WTC11 (cell line): ENCODE measurements at regions not wholly inside any gene's neighbourhood (a gene's known extent, or its start where the extent isn't known, plus 50 kb on each side); places are given as distances from the start of the nearest gene placed in this dataset.

Source experiments
- ATAC-seq: fragments of 200-7000 bp; cut with Tn5 transposase; 2 replicates; pipeline ENCODE4 v1.10.0; 2021; ENCODE audit warnings: mild to moderate bottlenecking, moderate library complexity
- CTCF ChIA-PET: fragments of 300-600 bp; sonication (Branson Sonifier 250); formaldehyde crosslinking; loops from one replicate; lab custom pipeline; 2021; ENCODE audit warnings: antibody characterized with exemption; lab: Charles Lee
- POLR2A ChIA-PET: fragments of 350-600 bp; sonication (Branson Sonifier 250); formaldehyde crosslinking; loops from one replicate; lab custom pipeline; 2021; ENCODE audit warnings: antibody characterized with exemption; lab: Charles Lee
- DNase-seq: peaks from one replicate; pipeline ENCODE4 v3.0.0; 2021; ENCODE audit warnings: low spot score
- H3K27ac Mint-ChIP-seq: 2 replicates; pipeline ENCODE4 v1.8.0; 2021; ENCODE audit warnings: mixed read lengths
- H3K27me3 Mint-ChIP-seq: 2 replicates; pipeline ENCODE4 v1.8.0; 2021; ENCODE audit warnings: low read depth, mild to moderate bottlenecking, moderate library complexity, mixed read lengths
- H3K36me3 Mint-ChIP-seq: 2 replicates; pipeline ENCODE4 v1.8.0; 2021; ENCODE audit warnings: mixed read lengths
- H3K4me1 Mint-ChIP-seq: 2 replicates; pipeline ENCODE4 v1.8.0; 2022; ENCODE audit warnings: mixed read lengths
- H3K4me3 Mint-ChIP-seq: 2 replicates; pipeline ENCODE4 v1.8.0; 2021; ENCODE audit warnings: mild to moderate bottlenecking, moderate library complexity, mixed read lengths
- H3K9me3 Mint-ChIP-seq: 2 replicates; pipeline ENCODE4 v1.8.0; 2021; ENCODE audit warnings: mixed read lengths
- ATF2 ChIP-seq: sonication (generic); formaldehyde crosslinking; IDR thresholded peaks from 2 replicates; pipeline ENCODE4 v1.8.1; 2022; ENCODE audit warnings: low read depth, missing genetic modification reagents, borderline replicate concordance
- CREM ChIP-seq: sonication (generic); formaldehyde crosslinking; IDR thresholded peaks from 2 replicates; pipeline ENCODE4 v1.8.1; 2022; ENCODE audit warnings: mild to moderate bottlenecking, missing genetic modification reagents, moderate library complexity
- EMX1 ChIP-seq: fragments of 250-450 bp; sonication (Bioruptor Pico); IDR thresholded peaks from 2 replicates; pipeline ENCODE4 v1.8.0; 2021; ENCODE audit warnings: mild to moderate bottlenecking
- GABPB1 ChIP-seq: sonication (generic); formaldehyde crosslinking; IDR thresholded peaks from 2 replicates; pipeline ENCODE4 v1.8.1; 2023; ENCODE audit warnings: mild to moderate bottlenecking, missing genetic modification reagents
- HMGA2 ChIP-seq: fragments of 250-450 bp; sonication (Bioruptor Pico); IDR thresholded peaks from 2 replicates; pipeline ENCODE4 v1.4.0; 2021; ENCODE audit warnings: mild to moderate bottlenecking, moderate library complexity
- MAX ChIP-seq: sonication (generic); formaldehyde crosslinking; IDR thresholded peaks from 2 replicates; pipeline ENCODE4 v1.8.0; 2022; ENCODE audit warnings: mild to moderate bottlenecking, missing genetic modification reagents
- MXD4 ChIP-seq: fragments of 250-450 bp; sonication (Bioruptor Pico); IDR thresholded peaks from 2 replicates; pipeline ENCODE4 v1.8.0; 2021; ENCODE audit warnings: mild to moderate bottlenecking, moderate library complexity, borderline replicate concordance
- MYBL2 ChIP-seq: sonication (generic); formaldehyde crosslinking; IDR thresholded peaks from 2 replicates; pipeline ENCODE4 v1.8.1; 2023; ENCODE audit warnings: mild to moderate bottlenecking, moderate library complexity, missing genetic modification reagents
- PREB ChIP-seq: sonication (generic); formaldehyde crosslinking; IDR thresholded peaks from 2 replicates; pipeline ENCODE4 v1.8.1; 2022; ENCODE audit warnings: mild to moderate bottlenecking, missing genetic modification reagents, moderate library complexity, borderline replicate concordance
- SMAD3 ChIP-seq: sonication (generic); formaldehyde crosslinking; IDR thresholded peaks from 2 replicates; pipeline ENCODE4 v1.8.0; 2022; ENCODE audit warnings: missing genetic modification reagents, mild to moderate bottlenecking, borderline replicate concordance
- SP1 ChIP-seq: sonication (generic); formaldehyde crosslinking; conservative IDR thresholded peaks from 2 replicates; pipeline ENCODE4 v1.8.1; 2022; ENCODE audit warnings: missing genetic modification reagents
- TP53 ChIP-seq: sonication (generic); formaldehyde crosslinking; IDR thresholded peaks from 2 replicates; pipeline ENCODE4 v1.8.1; 2023; ENCODE audit warnings: mild to moderate bottlenecking, missing genetic modification reagents
- ZNF138 ChIP-seq: sonication (generic); formaldehyde crosslinking; conservative IDR thresholded peaks from 2 replicates; pipeline ENCODE4 v1.8.1; 2022; ENCODE audit warnings: mild to moderate bottlenecking, moderate library complexity, missing genetic modification reagents
- ZNF219 ChIP-seq: sonication (generic); formaldehyde crosslinking; IDR thresholded peaks from 2 replicates; pipeline ENCODE4 v1.8.0; 2023; ENCODE audit warnings: missing genetic modification reagents, mild to moderate bottlenecking, borderline replicate concordance
- ZNF281 ChIP-seq: sonication (generic); formaldehyde crosslinking; IDR thresholded peaks from 2 replicates; pipeline ENCODE4 v1.8.0; 2023; ENCODE audit warnings: mild to moderate bottlenecking, missing genetic modification reagents
- ZNF317 ChIP-seq: sonication (generic); formaldehyde crosslinking; IDR thresholded peaks from 2 replicates; pipeline ENCODE4 v1.8.1; 2023; ENCODE audit warnings: low read depth, mild to moderate bottlenecking, moderate library complexity, missing genetic modification reagents, borderline replicate concordance
- TF ChIP-seq, protein P1 (sequence below): sonication (generic); formaldehyde crosslinking; IDR thresholded peaks from 2 replicates; pipeline ENCODE4 v1.8.1; 2023; ENCODE audit warnings: mild to moderate bottlenecking, missing genetic modification reagents, moderate library complexity
- TF ChIP-seq, protein P2 (sequence below): fragments of 250-450 bp; sonication (Bioruptor Pico); IDR thresholded peaks from 2 replicates; pipeline ENCODE4 v1.9.0; 2021; ENCODE audit warnings: moderate library complexity, mild to moderate bottlenecking, inconsistent platforms, borderline replicate concordance
- TF ChIP-seq, protein P3 (sequence below): sonication (generic); formaldehyde crosslinking; IDR thresholded peaks from 2 replicates; pipeline ENCODE4 v1.8.0; 2022; ENCODE audit warnings: mild to moderate bottlenecking, missing genetic modification reagents
- TF ChIP-seq, protein P4 (sequence below): fragments of 250-450 bp; sonication (Bioruptor Pico); IDR thresholded peaks from 2 replicates; pipeline ENCODE4 v1.9.0; 2021; ENCODE audit warnings: mild to moderate bottlenecking, borderline replicate concordance

DNA sequence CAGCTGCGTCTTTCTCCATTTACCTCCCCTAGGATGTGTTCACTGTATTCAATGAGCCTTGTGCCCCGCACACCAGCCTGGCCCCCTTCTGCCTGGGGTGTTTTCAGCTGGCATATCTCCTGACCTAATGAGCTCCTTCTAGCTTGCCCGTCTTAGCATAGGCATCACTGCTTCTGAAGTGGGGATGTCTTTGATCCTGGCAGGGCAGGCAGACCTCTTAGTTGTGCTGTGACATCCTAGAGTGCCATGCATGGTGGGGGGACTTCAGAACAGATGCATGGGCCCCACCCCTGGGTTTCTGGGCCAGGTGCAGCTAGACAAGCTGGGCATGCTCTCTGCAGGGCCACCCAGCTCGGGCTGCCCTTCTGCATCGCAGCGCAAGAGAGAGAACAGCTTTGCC, 172.7 kb downstream of the GADD45G start:
- CTCF ChIA-PET: interaction anchor here (0.7 to 1.7 kb wide), 2 partner anchors 174 to 180 kb away, joined by 3 to 8 read pairs; no protein-coding TSS in a partner anchor
- POLR2A ChIA-PET: no interaction called here

More for the DNA sequence above, 172.7 kb downstream of the GADD45G start:
- DNase-seq (no peak), ATAC-seq (no peak)
- Mint-ChIP-seq H3K36me3 (no peaks in the 10 kb centered on the region), H3K27ac (no peak overlapping the region), H3K4me3 (no peak overlapping the region), H3K27me3 (peaks cover 3% of the 10 kb centered on the region; the same call in 1 of the 2 replicates), H3K4me1 (no peaks in the 10 kb centered on the region), H3K9me3 (no peaks in the 10 kb centered on the region)
- TF ChIP-seq TP53 (no peak), ZNF317 (CRISPR knock-in tag) (no peak), EMX1 (CRISPR knock-in tag) (no peak), MXD4 (CRISPR knock-in tag) (no peak), GABPB1 (CRISPR knock-in tag) (no peak), HMGA2 (no peak), ZNF281 (CRISPR knock-in tag) (no peak), ATF2 (no peak), SP1 (no peak), PREB (CRISPR knock-in tag) (no peak), MAX (no peak), MYBL2 (no peak), ZNF219 (no peak), ZNF138 (CRISPR knock-in tag) (no peak), SMAD3 (CRISPR knock-in tag) (no peak), CREM (no peak)
- TF ChIP-seq, protein P1, sequence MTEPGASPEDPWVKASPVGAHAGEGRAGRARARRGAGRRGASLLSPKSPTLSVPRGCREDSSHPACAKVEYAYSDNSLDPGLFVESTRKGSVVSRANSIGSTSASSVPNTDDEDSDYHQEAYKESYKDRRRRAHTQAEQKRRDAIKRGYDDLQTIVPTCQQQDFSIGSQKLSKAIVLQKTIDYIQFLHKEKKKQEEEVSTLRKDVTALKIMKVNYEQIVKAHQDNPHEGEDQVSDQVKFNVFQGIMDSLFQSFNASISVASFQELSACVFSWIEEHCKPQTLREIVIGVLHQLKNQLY: no peak
- TF ChIP-seq, protein P2, sequence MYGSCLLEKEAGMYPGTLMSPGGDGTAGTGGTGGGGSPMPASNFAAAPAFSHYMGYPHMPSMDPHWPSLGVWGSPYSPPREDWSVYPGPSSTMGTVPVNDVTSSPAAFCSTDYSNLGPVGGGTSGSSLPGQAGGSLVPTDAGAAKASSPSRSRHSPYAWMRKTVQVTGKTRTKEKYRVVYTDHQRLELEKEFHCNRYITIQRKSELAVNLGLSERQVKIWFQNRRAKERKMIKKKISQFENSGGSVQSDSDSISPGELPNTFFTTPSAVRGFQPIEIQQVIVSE (CRISPR knock-in tag): no peak
- TF ChIP-seq, protein P3, sequence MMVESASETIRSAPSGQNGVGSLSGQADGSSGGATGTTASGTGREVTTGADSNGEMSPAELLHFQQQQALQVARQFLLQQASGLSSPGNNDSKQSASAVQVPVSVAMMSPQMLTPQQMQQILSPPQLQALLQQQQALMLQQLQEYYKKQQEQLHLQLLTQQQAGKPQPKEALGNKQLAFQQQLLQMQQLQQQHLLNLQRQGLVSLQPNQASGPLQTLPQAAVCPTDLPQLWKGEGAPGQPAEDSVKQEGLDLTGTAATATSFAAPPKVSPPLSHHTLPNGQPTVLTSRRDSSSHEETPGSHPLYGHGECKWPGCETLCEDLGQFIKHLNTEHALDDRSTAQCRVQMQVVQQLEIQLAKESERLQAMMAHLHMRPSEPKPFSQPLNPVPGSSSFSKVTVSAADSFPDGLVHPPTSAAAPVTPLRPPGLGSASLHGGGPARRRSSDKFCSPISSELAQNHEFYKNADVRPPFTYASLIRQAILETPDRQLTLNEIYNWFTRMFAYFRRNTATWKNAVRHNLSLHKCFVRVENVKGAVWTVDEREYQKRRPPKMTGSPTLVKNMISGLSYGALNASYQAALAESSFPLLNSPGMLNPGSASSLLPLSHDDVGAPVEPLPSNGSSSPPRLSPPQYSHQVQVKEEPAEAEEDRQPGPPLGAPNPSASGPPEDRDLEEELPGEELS (CRISPR knock-in tag): no peak
- TF ChIP-seq, protein P4, sequence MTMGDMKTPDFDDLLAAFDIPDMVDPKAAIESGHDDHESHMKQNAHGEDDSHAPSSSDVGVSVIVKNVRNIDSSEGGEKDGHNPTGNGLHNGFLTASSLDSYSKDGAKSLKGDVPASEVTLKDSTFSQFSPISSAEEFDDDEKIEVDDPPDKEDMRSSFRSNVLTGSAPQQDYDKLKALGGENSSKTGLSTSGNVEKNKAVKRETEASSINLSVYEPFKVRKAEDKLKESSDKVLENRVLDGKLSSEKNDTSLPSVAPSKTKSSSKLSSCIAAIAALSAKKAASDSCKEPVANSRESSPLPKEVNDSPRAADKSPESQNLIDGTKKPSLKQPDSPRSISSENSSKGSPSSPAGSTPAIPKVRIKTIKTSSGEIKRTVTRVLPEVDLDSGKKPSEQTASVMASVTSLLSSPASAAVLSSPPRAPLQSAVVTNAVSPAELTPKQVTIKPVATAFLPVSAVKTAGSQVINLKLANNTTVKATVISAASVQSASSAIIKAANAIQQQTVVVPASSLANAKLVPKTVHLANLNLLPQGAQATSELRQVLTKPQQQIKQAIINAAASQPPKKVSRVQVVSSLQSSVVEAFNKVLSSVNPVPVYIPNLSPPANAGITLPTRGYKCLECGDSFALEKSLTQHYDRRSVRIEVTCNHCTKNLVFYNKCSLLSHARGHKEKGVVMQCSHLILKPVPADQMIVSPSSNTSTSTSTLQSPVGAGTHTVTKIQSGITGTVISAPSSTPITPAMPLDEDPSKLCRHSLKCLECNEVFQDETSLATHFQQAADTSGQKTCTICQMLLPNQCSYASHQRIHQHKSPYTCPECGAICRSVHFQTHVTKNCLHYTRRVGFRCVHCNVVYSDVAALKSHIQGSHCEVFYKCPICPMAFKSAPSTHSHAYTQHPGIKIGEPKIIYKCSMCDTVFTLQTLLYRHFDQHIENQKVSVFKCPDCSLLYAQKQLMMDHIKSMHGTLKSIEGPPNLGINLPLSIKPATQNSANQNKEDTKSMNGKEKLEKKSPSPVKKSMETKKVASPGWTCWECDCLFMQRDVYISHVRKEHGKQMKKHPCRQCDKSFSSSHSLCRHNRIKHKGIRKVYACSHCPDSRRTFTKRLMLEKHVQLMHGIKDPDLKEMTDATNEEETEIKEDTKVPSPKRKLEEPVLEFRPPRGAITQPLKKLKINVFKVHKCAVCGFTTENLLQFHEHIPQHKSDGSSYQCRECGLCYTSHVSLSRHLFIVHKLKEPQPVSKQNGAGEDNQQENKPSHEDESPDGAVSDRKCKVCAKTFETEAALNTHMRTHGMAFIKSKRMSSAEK (CRISPR knock-in tag): no peak
